GM04504 (cell line): ENCODE measurements at regions not wholly inside any gene's neighbourhood (a gene's known extent, or its start where the extent isn't known, plus 50 kb on each side); places are given as distances from the start of the nearest gene placed in this dataset.
"Not testable (repeated sequence)": the region's sequence is repeated elsewhere in the genome, so short reads cannot be mapped to it uniquely, and the experiment has no call there.

ENCODE experiments used
- DNase-seq: peaks from one replicate; pipeline ENCODE4 v3.0.0-alpha.2; 2012; ENCODE audit warnings: low read depth

- DNase-seq = no peak
Observed at GRCh38 chr11:11220786-11221185, 132.3 kb downstream of the CSNK2A3 start.

- DNase-seq = no peak
Observed at GRCh38 chr11:11218629-11218986, 134.4 kb downstream of the CSNK2A3 start.

DNA sequence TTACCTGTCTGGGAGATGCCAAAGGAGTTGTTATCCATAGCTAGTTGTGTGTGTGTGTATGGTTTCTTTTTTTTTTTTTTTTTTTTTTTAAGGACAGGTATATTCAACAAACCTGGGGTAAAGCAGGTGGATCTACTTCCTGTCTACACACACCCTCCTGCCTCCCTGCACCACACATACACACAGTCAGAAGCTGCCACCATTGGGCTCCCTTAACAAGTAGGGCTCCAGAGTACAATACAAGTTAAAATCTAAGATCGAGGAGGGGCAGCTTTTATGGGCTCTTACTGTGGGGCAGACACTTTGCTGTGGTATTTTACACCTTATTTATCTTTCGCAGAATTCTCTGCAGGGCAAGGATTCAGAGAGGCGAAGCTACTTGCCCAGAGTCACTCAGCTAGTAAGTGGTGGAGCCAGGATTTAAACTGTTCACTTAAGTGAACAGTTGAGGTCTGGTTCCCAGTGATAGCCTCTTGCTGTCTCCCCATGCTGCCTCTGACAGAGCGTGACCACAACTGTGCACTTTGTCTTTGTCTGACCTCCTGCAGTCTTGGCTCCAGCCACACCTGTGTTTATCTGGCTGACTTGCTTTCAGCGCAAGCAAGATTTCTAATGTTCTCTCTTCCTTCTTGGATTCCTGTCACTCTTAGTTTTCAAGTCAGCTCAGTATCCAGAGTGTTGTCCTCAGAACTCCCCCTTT is 135.0 kb downstream of the CSNK2A3 start:
- DNase-seq = no peak

- no peak for DNase-seq
Observed at GRCh38 chr11:11217289-11217928, 135.6 kb downstream of the CSNK2A3 start.

- DNase-seq = no peak
Observed at GRCh38 chr11:11215944-11216343, 137.1 kb downstream of the CSNK2A3 start.

- DNase-seq = no peak
Observed at GRCh38 chr11:11215058-11215815, 137.8 kb downstream of the CSNK2A3 start.

DNA sequence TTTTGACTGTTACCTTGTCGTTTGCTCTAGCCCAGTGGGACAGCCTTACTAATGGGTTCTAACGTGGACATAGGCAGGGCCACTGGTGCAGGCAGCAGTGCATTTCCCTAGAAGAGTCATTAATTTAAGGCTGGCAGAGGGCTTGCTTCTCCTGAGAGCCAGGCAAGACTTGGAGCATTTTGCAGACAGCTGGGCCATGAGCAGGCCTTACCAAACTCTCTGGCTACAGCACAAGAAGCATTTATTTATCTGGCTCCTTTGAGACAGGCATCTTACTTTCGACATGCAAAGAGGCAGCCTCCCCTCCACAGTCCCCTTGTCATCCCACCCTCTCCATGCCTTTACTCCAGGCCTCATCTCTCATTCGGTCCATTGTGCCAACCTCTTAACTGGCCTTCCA is 139.9 kb downstream of the CSNK2A3 start:
- no peak for DNase-seq

GRCh38 chr11:11211888-11212287 is 141.2 kb downstream of the CSNK2A3 start:
- no peak for DNase-seq

- no peak for DNase-seq
Observed at GRCh38 chr11:11211186-11211585, 141.9 kb downstream of the CSNK2A3 start.

DNA sequence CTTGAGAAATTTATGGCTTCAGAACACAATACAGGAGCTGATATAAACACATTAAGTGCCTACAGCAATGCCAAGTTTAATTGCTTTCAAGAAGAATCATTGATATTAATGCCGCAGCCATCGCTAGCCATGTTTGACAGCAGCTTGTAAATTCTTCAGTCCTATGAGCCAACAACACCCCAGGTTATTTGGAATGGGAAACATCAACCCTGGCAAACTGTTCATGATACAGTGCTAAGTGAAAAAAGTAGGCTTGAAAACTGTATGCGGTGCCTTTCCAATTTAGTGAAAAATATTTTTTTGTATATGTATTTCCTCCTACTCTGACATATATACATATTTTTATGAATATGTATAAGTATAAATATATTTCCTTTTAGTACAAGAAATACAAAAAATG is 142.6 kb downstream of the CSNK2A3 start:
- DNase-seq = no peak

DNA sequence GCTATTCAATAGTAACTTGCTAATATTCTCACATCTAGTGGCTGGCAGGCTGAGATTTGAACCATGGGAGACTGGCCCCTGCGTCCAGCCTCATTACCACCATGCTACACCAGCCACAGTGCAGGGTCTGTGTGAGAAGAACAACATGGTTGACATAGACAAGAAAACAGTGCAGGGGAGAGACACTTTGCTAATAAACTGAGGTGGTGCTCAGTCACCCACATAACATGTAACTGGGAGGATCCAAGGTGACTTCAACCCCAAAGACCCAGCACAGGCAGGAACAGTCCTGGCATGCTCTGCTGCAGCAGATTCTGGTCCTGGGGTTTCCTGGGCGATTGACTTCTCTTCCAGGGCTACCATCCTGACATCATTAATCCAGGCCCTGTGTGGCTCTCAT is 143.1 kb downstream of the CSNK2A3 start:
- DNase-seq = no peak

GRCh38 chr11:11208994-11209393 is 144.1 kb downstream of the CSNK2A3 start:
- no peak for DNase-seq

DNA sequence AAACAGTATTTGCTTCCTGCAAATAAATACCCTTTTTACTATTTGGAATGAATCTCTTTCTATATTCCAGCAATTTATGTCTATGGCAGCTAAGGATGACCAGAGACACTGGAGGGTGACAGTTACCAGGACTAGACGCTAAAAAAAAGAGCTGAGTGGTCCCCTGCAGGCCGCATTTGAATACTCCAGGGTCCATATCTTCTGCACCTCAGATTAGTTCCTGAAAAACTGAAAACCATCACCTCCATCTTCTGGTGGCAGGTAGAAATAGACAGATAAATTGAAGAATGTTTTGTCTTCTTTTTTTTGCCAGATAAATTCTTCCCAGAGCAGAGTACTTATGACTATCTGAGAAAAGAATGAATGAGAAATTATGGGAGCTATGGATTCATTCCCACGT is 145.6 kb downstream of the CSNK2A3 start:
- no peak for DNase-seq

GRCh38 chr11:11206484-11206883 is 146.6 kb downstream of the CSNK2A3 start:
- no peak for DNase-seq

- DNase-seq = no peak
Observed at GRCh38 chr11:11202885-11203284, 150.2 kb downstream of the CSNK2A3 start.

GRCh38 chr11:11201302-11201701 is 151.7 kb downstream of the CSNK2A3 start:
- not testable (repeated sequence) for DNase-seq

DNA sequence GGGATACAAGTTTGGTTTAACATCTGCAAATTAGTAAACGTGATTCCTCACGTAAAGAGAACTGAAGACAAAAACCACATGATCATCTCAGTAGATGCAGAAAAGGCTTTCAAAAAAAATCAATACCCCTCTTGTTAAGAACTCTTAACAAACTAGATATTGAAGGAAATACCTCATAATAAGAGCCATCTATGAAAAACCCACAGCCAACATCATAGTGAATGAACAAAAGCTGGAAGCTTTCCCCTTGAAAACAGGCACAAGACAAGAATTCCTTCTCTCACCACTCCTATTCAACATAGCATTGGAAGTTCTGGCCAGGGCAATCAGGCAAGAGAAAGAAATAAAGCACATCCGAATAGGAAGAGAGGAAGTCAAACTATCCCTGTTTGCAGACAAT is 160.5 kb downstream of the CSNK2A3 start:
- no peak for DNase-seq

GRCh38 chr11:11189506-11189905 is 163.5 kb downstream of the CSNK2A3 start:
- no peak for DNase-seq

GRCh38 chr11:11186249-11186648 is 166.8 kb downstream of the CSNK2A3 start:
- no peak for DNase-seq

DNA sequence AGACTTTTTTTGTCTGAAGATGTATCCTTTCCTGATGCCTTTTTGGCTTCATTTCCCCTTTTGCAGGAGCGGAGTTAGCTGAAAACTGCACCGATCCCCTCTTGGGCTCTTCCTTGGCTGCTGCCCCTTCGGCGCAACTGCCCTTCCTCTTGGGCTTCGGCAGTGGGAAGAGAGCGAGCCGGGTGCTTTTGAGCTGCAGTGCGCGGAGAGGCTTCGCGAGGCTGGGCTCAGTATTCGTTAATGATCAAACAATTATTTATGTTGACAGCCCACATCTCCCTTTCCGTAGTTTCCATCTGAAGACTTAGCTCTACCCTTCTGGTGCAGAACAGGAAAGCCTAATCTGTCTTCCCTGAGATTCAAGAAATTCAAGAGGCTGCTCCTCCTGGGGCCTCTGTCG is 170.8 kb downstream of the CSNK2A3 start:
- DNase-seq = no peak

GRCh38 chr11:11178671-11179638 is 174.1 kb downstream of the CSNK2A3 start:
- peak; percentile 32 for DNase-seq

- DNase-seq = no peak
Observed at GRCh38 chr11:11177156-11177808, 175.8 kb downstream of the CSNK2A3 start.
